PC-9 (cell line): ENCODE measurements at regions not wholly inside any gene's neighbourhood (a gene's known extent, or its start where the extent isn't known, plus 50 kb on each side); places are given as distances from the start of the nearest gene placed in this dataset.

Experiments used
- BruUV-seq: library from RNA; stranded (reverse); fragments of 400-500 nt; replicated peaks from 2 replicates; lab custom pipeline; 2021; lab: Mats Ljungman, UMichigan
- CTCF ChIA-PET: fragments of 300-600 bp; sonication (Branson Sonifier 250); formaldehyde crosslinking; loops from one replicate; lab custom pipeline; 2022; ENCODE audit warnings: antibody characterized with exemption; lab: Charles Lee
- POLR2A ChIA-PET: fragments of 300-600 bp; sonication (Branson Sonifier 250); formaldehyde crosslinking; loops from one replicate; lab custom pipeline; 2022; ENCODE audit warnings: antibody characterized with exemption; ENCODE audit not compliant: unreplicated experiment; lab: Charles Lee
- DNase-seq, 2 experiments: peaks; one replicate each; pipeline versions ENCODE4 v3.0.0 to v3.0.0-alpha.2; 2015 to 2022; ENCODE audit warnings: mixed read lengths in 1 of 2
- H2AFZ ChIP-seq: fragments of 200-600 bp; sonication (generic); 2 replicates; pipeline ENCODE4 v1.8.1; 2017; ENCODE audit warnings: antibody characterized with exemption
- H3F3A ChIP-seq: fragments of 200-600 bp; sonication (generic); 2 replicates; pipeline ENCODE4 v1.8.1; 2017; ENCODE audit warnings: antibody characterized with exemption, mild to moderate bottlenecking, low read depth; ENCODE audit not compliant: insufficient read depth
- H3K27ac ChIP-seq: fragments of 200-600 bp; sonication (generic); 2 replicates; pipeline ENCODE4 v1.6.1; 2016; ENCODE audit warnings: mixed run types
- H3K27me3 ChIP-seq: fragments of 200-600 bp; sonication (generic); 2 replicates; pipeline ENCODE4 v1.6.1; 2016; ENCODE audit warnings: low read depth, mixed run types; ENCODE audit not compliant: insufficient read depth
- H3K36me3 ChIP-seq: fragments of 200-600 bp; sonication (generic); 2 replicates; pipeline ENCODE4 v1.6.1; 2016; ENCODE audit warnings: low read depth, mixed run types
- H3K4me1 ChIP-seq: fragments of 200-600 bp; sonication (generic); replicated peaks from 2 replicates; pipeline ENCODE4 v1.6.1; 2016; ENCODE audit warnings: mixed run types; ENCODE audit not compliant: insufficient read depth
- H3K4me2 ChIP-seq: fragments of 200-600 bp; sonication (generic); 2 replicates; pipeline ENCODE4 v1.6.1; 2017; ENCODE audit warnings: mixed run types
- H3K4me3 ChIP-seq: fragments of 200-600 bp; sonication (generic); 2 replicates; pipeline ENCODE4 v1.6.1; 2016; ENCODE audit warnings: mixed run types
- H3K79me2 ChIP-seq: fragments of 200-600 bp; sonication (generic); 2 replicates; pipeline ENCODE4 v1.6.1; 2017; ENCODE audit warnings: low read depth, mixed run types
- H3K9me2 ChIP-seq: fragments of 200-600 bp; sonication (generic); 2 replicates; pipeline ENCODE4 v1.8.1; 2017; ENCODE audit warnings: mild to moderate bottlenecking; ENCODE audit not compliant: insufficient read depth
- H3K9me3 ChIP-seq: fragments of 200-600 bp; sonication (generic); 2 replicates; pipeline ENCODE4 v1.8.1; 2016; ENCODE audit warnings: low read depth; ENCODE audit not compliant: insufficient read depth
- H4K20me1 ChIP-seq: fragments of 200-600 bp; sonication (generic); 2 replicates; pipeline ENCODE4 v1.8.1; 2017; ENCODE audit not compliant: insufficient read depth
- EZH2 ChIP-seq: fragments of 200-600 bp; sonication (generic); IDR thresholded peaks from 2 replicates; pipeline ENCODE4 v1.8.0; 2017; ENCODE audit warnings: antibody characterized with exemption, low read depth
- intact Hi-C: fragments of 100-400 bp; cut with micrococcal nuclease; formaldehyde crosslinking; loops from one replicate; pipeline ENCODE4 v1.10.0; 2022; ENCODE audit not compliant: unreplicated experiment
- TF ChIP-seq, protein P1 (sequence below): fragments of 200-600 bp; sonication (generic); conservative IDR thresholded peaks from 2 replicates; pipeline ENCODE4 v1.6.1; 2017; ENCODE audit warnings: mixed run types, antibody characterized with exemption, mild to moderate bottlenecking, moderate library complexity

DNA sequence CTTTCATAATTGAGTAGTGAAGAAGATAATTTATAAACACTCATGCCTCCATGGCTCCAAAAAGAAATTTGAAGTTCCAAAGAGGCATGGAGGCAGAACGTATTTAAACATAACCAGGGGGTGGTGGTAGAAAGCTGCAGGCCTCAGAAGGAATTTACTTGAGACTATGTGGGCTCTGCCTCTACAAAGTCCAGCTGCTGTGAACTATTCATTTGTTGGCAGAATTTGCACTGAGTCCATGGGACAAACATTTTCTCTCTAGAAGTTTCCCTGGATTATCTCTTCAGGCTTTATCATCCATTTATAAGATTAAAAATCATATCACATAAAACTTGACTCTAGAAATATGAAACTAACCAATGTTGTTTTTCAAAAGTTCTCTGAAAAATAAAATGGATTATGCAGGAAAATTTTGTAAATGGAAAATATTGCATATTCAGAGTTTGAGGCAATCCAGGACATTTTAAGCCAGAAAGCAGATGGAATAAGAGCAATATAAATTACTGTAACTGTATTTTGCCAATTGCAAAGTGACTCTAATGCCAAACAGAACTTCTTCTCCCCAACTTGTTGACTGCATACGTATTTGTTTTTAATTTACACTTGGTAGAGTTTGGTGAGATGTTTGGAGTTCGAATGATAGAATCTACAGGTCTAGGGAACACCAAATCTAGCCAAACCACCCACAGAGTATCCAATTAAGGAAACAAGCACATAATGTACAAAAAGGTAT lies 258.2 kb downstream of the ENC1 start:
- Histone ChIP-seq H3K4me3 (no peak overlapping the region), H3K36me3 (no peaks in the 10 kb centered on the region), H2AFZ (no peak overlapping the region), H3K9me3 (no peaks in the 10 kb centered on the region), H3K27me3 (no peaks in the 10 kb centered on the region), H4K20me1 (no peaks in the 10 kb centered on the region), H3K9me2 (no peaks in the 10 kb centered on the region), H3K79me2 (no peaks in the 10 kb centered on the region), H3K4me1 (peaks cover 41% of the 10 kb centered on the region), H3K27ac (peak overlapping the region; percentile 68), H3F3A (peaks cover 12% of the 10 kb centered on the region; the same call in 1 of the 2 replicates), H3K4me2 (peak overlapping the region; percentile 4; the same call in 1 of the 2 replicates)
- intact Hi-C loops: no loop called here
- POLR2A ChIA-PET: no interaction called here
- no TSS peak for BruUV-seq
- DNase-seq: no peak
- no peak for TF ChIP-seq EZH2
- TF ChIP-seq, protein P1, sequence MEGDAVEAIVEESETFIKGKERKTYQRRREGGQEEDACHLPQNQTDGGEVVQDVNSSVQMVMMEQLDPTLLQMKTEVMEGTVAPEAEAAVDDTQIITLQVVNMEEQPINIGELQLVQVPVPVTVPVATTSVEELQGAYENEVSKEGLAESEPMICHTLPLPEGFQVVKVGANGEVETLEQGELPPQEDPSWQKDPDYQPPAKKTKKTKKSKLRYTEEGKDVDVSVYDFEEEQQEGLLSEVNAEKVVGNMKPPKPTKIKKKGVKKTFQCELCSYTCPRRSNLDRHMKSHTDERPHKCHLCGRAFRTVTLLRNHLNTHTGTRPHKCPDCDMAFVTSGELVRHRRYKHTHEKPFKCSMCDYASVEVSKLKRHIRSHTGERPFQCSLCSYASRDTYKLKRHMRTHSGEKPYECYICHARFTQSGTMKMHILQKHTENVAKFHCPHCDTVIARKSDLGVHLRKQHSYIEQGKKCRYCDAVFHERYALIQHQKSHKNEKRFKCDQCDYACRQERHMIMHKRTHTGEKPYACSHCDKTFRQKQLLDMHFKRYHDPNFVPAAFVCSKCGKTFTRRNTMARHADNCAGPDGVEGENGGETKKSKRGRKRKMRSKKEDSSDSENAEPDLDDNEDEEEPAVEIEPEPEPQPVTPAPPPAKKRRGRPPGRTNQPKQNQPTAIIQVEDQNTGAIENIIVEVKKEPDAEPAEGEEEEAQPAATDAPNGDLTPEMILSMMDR: no peak
- CTCF ChIA-PET: no interaction called here

DNA sequence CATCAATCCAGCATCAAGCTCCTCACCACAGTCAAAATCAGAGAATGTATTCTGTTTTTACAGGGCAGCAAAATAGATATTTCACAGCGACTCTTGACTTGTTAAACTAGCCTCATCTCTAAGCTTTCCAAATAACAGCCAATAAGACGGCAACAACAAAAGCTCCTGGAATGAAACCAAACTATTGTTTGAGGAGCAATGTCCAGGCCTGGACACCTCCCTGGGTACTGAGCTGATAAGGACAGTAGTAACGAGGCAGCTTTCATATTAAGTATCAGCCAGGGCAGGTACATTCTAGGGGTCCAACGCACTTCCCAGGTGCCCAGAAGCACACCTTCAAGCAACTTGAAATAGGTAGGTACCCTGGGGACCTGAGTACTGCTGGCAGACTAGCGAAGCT lies 260.3 kb downstream of the ENC1 start:
- TF ChIP-seq EZH2: no peak
- TF ChIP-seq, protein P1: no peak
- H3K9me2 ChIP-seq: no peaks in the 10 kb centered on the region
- no peak overlapping the region for H2AFZ ChIP-seq
- intact Hi-C loops: no loop called here
- no peak for DNase-seq
- H3K79me2 ChIP-seq: no peaks in the 10 kb centered on the region
- ChIA-PET POLR2A (no interaction called here), CTCF (interaction anchor here (0.6 kb wide), 1 partner anchor 479 kb away, joined by 3 read pairs; no protein-coding TSS in a partner anchor)
- no TSS peak for BruUV-seq
- H3K9me3 ChIP-seq: no peaks in the 10 kb centered on the region
- H3F3A ChIP-seq: peaks cover 2% of the 10 kb centered on the region
- H3K4me3 ChIP-seq: no peak overlapping the region
- no peak overlapping the region for H3K4me2 ChIP-seq
- H3K4me1 ChIP-seq: peaks cover 40% of the 10 kb centered on the region
- H3K27me3 ChIP-seq: no peaks in the 10 kb centered on the region
- H4K20me1 ChIP-seq: no peaks in the 10 kb centered on the region
- no peaks in the 10 kb centered on the region for H3K36me3 ChIP-seq
- H3K27ac ChIP-seq: no peak overlapping the region

DNA sequence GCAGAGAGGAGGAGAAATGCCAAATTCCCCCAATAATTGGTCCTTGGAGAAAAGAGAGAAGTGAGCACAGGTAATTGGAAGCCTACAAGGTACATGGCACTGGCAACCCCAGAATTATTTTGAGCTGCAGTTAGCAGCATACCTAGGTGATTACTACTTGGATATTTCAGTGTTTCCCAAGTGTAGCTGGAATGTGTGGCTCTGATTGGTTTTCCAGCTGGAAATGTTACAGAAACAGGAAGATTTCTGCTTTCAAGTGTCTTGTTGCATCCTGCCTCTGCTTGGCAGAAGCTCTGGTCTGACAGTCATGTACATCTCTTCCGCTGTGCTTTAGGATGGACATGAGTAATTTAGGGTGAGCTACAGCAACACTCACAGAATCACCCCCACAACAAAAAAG lies 262.1 kb downstream of the ENC1 start:
- H3F3A ChIP-seq: peaks cover 7% of the 10 kb centered on the region
- peaks cover 34% of the 10 kb centered on the region for H3K4me1 ChIP-seq
- H3K79me2 ChIP-seq: no peaks in the 10 kb centered on the region
- no peak for DNase-seq
- H3K27me3 ChIP-seq: no peaks in the 10 kb centered on the region
- POLR2A ChIA-PET: interaction anchor here (0.5 to 0.7 kb wide), 2 partner anchors 262 to 298 kb away, joined by 3 to 4 read pairs; partner anchors contain the start of gene ENC1
- TF ChIP-seq, protein P1: no peak
- TF ChIP-seq EZH2: no peak
- no peak overlapping the region for H3K4me2 ChIP-seq
- H3K27ac ChIP-seq: no peak overlapping the region
- no peak overlapping the region for H2AFZ ChIP-seq
- H3K4me3 ChIP-seq: no peak overlapping the region
- BruUV-seq: no TSS peak
- no peaks in the 10 kb centered on the region for H4K20me1 ChIP-seq
- no peaks in the 10 kb centered on the region for H3K36me3 ChIP-seq
- H3K9me3 ChIP-seq: no peaks in the 10 kb centered on the region
- CTCF ChIA-PET: no interaction called here
- no peaks in the 10 kb centered on the region for H3K9me2 ChIP-seq
- intact Hi-C loops: loop anchor here (5.0 kb wide), 1 partner anchor 106 kb away; no protein-coding TSS in a partner anchor
